ENCODE measurements at regions not wholly inside any gene's neighbourhood (a gene's known extent, or its start where the extent isn't known, plus 50 kb on each side); places are given as distances from the start of the nearest gene placed in this dataset.
"Not testable (repeated sequence)": the region's sequence is repeated elsewhere in the genome, so short reads cannot be mapped to it uniquely, and the experiment has no call there.

DNA sequence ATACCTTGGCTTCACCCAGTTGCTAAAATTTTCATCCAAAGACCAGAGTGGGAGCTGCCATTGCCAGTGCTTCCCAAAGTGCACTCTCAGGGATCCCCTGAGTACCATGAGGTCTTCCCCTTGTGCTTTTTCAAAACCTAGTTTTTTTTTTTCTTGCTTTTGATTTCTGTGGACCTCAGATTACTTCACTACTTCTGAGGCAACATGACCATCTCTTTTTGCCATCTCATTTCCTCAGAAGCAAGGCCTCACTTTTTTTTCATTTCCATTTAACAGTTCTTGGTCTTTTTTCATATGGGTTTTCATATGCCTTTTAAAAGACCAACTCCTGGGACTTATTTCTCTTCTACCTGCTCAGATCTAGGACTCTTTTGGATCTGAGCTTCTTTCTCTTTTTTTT lies 64.1 kb upstream of the MMS22L start:
- no peak for DNase-seq

GRCh38 chr6:97361286-97361685 lies 78.3 kb upstream of the MMS22L start:
- DNase-seq: no peak

DNA sequence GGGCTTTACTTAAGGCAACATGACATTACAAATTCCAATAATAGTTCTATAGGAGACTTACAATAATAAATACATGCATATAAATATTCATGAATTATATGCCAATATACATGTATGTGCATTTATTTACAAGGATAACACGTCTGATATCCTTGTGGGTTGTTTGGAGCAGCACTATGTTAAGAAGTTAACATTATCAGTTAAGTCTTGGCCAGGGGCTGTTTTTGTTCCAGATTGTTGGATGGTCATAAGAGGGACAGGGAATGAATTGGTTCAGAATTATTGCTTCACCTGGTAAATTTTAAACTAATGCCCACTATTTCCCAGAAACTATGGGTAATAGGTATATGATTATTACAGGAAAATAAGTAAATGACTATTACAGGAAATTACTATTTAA lies 81.3 kb upstream of the MMS22L start:
- no peak for DNase-seq

GRCh38 chr6:97382071-97382470 lies 99.1 kb upstream of the MMS22L start:
- DNase-seq: not testable (repeated sequence)

GRCh38 chr6:97392735-97393134 lies 109.7 kb upstream of the MMS22L start:
- no peak for DNase-seq

GRCh38 chr6:97394160-97394748 lies 111.2 kb upstream of the MMS22L start:
- peak; percentile 12 for DNase-seq

- DNase-seq: no peak
These were observed 113.9 kb upstream of the MMS22L start for GRCh38 chr6:97396880-97397279.

GRCh38 chr6:97399208-97399607 lies 116.2 kb upstream of the MMS22L start:
- DNase-seq: no peak

GRCh38 chr6:97401533-97401932 lies 118.5 kb upstream of the MMS22L start:
- DNase-seq: no peak

DNA sequence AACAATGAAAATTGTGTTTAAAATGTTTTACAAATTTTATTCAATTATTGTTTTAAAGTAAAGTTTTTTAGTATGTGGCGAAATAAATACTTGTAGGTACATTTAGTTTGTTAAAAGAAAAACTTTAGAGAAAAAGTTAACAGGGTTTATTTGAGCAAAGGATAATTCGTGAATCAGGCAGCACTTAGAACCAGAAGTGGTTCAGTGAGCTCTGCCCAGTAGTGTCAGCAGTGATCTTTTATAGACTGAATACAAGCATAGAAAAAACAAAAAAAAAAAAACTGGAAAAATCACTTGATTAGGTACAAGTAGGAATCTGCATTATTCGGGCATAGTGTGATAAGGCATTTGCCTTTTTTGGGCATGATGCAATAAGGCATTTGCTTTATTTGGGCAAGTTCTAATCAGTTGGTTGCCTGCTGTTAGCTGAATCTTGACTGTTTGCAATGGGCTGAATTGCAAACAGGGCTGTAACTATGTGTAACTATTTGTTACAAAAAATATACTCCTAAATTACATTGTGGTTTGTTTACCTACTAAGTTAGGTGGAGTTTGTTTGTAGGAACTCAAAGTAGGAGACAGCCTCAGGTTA lies 122.9 kb upstream of the MMS22L start:
- DNase-seq: no peak

GRCh38 chr6:97406633-97407032 lies 123.6 kb upstream of the MMS22L start:
- no peak for DNase-seq

- no peak for DNase-seq
These were observed 128.6 kb upstream of the MMS22L start for GRCh38 chr6:97411610-97412009.

- no peak for DNase-seq
These were observed 129.5 kb upstream of the MMS22L start for GRCh38 chr6:97412511-97412910.

DNA sequence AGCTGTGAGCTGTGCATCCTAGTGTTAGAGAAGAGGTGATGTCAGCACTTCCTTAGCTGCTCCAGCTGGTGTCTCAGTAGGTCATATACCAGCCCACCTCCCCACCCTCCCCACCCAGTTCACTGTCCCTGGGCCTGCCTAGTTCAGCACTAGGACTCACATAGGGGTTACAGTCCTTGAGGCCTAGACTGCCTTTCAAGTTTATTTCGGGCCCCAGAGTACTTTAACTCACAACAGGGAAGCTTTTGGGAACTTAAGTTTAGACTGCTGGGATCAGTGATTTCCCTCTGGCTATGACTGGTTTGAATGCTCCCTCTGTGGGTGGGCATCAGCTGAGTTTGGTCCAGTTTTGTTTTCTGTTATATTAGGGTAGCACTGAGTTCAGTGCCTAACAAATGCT lies 139.2 kb upstream of the MMS22L start:
- no peak for DNase-seq

DNA sequence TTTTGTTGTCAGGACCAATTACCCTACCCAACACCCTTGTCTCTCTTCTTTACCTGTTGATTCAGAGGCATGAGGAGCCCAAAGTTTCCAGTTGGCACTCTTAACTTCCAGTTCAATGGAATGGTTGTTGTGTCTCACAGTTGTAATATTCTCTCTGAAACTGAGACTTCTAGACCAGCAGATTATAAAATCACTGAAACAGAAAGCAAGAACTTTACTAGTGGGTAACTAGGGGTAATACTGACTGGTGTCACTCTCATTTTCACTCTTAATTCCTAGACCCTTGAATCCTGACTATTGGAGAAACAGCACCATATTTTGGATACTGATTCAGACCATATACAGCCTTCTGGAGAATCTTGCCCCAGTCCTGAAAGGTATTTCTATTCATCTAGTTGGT lies 140.2 kb upstream of the MMS22L start:
- no peak for DNase-seq

DNA sequence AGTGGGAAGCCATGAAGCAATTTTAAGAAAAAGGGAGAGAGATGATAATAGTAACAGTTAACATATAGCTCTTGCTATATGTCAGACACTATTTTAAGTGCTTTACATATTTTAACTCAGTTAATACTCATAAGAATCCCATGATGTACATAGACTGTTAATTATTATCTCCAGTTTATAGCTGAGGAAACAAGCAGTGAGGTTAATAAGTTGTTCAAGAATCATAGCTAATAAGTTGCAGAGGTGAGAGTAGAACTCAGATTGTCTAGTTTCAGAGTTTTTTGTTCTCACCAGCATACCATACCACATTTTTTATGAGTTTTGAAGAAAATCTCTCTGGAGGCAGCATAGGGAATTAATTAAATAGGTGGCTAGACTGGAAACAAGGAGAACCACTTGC lies 144.6 kb upstream of the MMS22L start:
- no peak for DNase-seq

- DNase-seq: no peak
These were observed 154.1 kb upstream of the MMS22L start for GRCh38 chr6:97437087-97437486.

DNA sequence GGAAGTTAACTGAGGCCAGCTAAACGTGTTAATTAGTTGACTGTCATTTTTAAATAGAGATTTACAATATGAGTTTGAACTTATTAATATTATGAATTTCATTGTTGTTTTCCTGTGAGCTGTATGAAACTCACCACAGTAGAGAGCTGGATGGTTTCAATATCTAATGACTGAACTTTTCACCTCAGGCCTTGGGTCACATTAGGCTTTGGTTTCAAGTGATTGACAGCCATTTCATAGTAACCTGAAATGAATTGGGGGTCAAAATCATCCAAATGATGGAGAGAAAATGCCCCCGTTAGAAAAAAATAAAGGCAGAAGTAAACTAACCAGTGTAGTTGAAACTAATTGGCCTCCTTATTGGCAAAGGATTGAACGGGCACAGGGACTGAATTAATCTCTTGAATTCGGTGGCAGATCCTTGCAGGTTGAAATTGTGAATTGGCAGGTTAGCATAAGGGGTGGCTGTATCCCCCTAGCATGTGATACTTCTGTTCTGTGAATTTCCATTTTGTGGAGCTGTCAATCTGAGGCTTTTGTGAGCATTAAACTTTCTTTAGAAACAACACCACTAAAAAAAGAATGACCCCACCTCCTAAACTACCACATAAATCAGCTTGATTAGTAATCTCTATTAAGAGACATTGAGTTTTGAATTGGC lies 155.1 kb upstream of the MMS22L start:
- DNase-seq: no peak

- no peak for DNase-seq
These were observed 157.7 kb upstream of the MMS22L start for GRCh38 chr6:97440590-97441176.

DNA sequence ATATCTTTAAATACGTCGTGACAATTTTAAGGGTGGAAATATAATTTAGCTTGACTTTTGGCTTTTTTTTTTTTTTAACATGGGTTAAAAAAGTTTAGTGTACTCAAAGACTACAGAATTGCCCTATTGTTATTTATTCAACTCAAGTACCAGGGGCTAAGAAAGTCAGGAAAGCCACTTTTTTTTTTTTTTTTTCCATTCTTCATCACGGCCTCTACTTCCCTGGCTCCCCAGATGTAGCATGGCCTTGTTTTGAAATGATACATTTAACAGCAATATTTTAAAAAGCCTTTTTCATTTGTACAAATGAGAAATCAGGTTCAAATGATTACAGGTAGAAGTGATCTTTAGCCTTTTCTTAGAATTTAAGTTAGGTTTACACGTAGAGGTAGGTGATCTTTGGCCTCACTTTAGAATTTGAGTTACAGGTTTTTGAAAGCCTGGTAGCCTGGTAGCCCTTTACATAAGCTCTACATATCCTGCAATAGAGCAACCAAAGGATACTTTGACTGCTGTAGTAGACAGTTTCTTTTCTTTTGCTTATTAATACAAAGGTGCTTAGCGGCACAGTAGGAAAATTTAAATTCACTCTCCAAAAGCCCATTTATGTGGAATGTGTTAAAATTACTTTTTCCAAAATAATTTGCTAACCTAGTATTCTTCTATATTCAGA lies 160.5 kb upstream of the MMS22L start:
- no peak for DNase-seq

GRCh38 chr6:97445407-97445806 lies 162.4 kb upstream of the MMS22L start:
- DNase-seq: no peak

- no peak for DNase-seq
These were observed 166.5 kb upstream of the MMS22L start for GRCh38 chr6:97449444-97449966.

GRCh38 chr6:97450087-97450486 lies 167.1 kb upstream of the MMS22L start:
- DNase-seq: no peak

GRCh38 chr6:97456070-97456469 lies 173.1 kb upstream of the MMS22L start:
- DNase-seq: no peak

All from CD4-positive, alpha-beta T cell treated with Interferon gamma for 1 hour (primary cell).